ENCODE measurements at regions not wholly inside any gene's neighbourhood (a gene's known extent, or its start where the extent isn't known, plus 50 kb on each side); places are given as distances from the start of the nearest gene placed in this dataset.

DNA sequence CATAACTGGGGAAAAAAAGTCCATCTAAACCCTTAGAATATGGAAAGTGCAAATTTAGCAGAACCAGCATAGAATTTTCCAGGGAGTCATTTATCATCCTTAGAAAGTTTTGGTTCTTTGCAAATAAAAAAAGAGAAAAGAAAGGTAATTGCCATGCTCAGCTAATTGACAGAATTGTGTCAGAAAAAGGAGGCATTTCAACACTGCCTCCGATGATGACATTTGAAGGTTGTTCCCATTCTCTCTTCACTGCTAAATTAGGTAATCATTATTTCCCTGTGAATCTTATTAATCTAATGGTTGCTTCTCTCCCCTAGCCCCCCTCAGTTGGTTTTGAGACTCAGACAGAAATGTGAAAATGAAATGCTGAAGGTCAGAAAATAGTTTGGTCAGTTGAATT is 139.2 kb downstream of the PDCD6IP start:
- TF ChIP-seq, protein P1, sequence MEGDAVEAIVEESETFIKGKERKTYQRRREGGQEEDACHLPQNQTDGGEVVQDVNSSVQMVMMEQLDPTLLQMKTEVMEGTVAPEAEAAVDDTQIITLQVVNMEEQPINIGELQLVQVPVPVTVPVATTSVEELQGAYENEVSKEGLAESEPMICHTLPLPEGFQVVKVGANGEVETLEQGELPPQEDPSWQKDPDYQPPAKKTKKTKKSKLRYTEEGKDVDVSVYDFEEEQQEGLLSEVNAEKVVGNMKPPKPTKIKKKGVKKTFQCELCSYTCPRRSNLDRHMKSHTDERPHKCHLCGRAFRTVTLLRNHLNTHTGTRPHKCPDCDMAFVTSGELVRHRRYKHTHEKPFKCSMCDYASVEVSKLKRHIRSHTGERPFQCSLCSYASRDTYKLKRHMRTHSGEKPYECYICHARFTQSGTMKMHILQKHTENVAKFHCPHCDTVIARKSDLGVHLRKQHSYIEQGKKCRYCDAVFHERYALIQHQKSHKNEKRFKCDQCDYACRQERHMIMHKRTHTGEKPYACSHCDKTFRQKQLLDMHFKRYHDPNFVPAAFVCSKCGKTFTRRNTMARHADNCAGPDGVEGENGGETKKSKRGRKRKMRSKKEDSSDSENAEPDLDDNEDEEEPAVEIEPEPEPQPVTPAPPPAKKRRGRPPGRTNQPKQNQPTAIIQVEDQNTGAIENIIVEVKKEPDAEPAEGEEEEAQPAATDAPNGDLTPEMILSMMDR (IDR thresholded peaks at IDR 0.05; ENCODE audit: low read depth, low read length) = no peak
- no peak for TF ChIP-seq POLR2A (IDR thresholded peaks at IDR 0.05; ENCODE audit: extremely low read depth, insufficient read length)
